ENCODE measurements at regions not wholly inside any gene's neighbourhood (a gene's known extent, or its start where the extent isn't known, plus 50 kb on each side); places are given as distances from the start of the nearest gene placed in this dataset.

DNA sequence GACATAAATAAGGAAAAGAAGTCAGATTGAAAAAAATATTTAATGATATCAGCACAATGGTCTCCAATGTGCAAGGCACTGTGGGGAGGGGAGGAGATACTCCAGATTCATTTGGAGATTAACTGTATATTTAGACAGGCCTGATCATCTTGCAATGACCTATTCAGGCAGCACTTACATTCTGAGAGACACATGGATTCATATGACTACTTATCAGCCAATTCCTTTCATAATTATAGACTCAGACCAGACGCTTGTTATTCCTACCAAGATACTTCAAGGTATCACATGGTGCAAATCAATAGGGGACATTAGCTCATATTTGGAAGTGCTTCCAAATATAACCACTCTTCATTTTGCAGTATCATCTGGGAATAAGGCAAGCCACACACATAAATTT lies 153.5 kb upstream of the TARS1 start:
- DNase-seq (ENCODE audit: low spot score), result no peak

DNA sequence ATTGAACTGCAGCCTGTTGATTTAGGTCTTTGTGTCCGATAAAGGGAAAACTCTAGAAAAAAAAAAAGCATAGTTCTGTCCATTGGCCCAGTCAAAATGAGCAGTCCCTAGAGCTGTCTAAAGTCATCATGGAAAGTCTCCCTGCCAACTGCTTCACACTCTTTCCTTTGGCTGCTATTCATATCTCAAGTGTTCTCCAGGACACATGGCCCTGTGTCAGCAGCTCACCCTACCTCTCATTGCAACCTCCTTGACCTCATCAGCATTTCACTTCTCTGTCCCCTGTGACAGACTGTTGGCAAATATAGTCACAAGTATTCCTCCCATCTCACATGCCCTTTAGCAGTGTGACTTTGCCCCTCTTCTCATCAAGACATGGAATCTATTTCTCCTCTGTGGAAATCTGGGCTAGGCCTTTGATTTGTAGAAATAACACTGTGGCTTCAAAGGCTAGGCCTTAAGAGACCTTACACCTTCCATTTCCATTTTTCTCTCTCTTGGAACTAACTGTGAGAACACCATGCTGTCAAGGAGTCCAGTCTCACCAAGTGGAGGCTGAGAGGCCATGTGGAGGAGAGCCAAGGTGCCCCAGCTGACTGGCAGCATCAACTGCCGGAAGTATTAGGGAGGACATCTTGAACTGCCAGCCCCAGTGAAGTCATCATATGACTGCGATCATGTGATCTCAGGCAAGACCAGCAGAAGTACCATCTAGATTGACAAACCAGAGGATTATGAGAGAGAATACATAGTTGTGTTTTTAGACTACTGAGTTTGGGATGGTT lies 149.4 kb upstream of the TARS1 start:
- DNase-seq (ENCODE audit: low spot score), result no peak

DNA sequence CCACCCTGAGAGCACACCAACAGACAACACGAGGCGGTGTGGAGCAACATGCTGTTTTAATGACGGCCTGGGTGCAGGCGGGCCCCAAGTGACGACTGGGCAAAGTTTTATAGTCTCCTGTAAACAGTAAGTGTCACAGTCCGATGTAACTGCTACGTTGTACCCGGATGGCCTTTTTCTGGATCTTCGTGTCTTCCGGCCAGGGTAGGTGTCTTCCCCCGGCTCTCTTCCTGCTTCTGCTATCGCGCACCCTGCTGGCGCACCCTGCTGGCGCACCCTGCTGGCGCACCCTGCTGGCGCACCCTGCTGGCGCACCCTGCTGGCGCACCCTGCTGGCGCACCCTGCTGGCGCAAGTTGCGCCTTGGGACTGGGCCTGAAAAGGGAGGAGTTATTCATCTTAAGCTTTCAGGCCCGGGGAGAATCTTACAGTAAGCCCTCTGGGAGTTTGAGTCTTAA lies 143.0 kb upstream of the TARS1 start:
- no peak for DNase-seq (ENCODE audit: low spot score)

GRCh38 chr5:33299621-33300208 lies 141.1 kb upstream of the TARS1 start:
- DNase-seq (ENCODE audit: low spot score), result peak; percentile 70

- DNase-seq (ENCODE audit: low spot score), result peak; percentile 45
Measured at GRCh38 chr5:33300209-33300742, 140.5 kb upstream of the TARS1 start.

DNA sequence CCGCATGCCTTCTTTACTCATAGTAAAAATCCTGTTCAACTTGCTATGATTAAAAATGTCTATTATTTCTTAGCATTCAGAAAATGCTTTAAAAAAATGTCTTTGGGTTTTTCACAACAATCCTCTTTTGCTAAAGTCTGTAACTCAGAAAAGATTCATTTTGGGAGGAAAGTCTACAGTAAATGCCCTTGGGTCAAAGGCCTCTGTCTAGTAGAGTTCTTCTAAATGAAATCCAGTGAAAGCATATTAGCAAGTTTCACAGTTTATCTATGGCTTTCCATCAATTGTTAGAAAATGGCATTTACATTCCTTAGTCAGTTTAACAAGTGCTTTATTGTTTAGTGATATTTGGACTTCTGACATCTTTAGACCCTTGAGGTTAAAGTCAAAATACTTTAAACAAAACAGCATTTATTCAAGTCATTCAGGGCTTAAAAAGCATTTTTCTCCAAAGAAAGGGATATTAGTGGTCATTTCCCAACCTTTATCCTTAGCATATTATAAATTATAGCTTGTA lies 137.1 kb upstream of the TARS1 start:
- DNase-seq (ENCODE audit: low spot score), result no peak

DNA sequence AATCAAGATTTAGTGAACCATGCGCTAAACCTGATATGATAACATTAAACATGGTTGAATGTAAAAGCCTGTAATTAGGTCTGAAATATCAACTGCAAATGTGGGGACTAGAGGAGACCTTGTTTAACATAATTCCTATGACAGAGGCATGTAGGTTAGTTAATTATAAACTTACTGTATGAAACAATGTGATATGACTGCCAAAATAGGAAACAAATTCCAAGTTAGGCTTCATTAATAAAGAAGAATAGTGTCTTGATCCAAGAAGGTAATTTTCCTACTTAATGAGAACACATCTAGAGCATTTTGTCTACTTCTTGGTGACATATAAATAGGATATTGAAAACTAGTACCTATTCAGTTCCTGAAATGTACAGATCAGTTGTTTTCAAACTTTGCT lies 136.2 kb upstream of the TARS1 start:
- DNase-seq (ENCODE audit: low spot score), result no peak

DNA sequence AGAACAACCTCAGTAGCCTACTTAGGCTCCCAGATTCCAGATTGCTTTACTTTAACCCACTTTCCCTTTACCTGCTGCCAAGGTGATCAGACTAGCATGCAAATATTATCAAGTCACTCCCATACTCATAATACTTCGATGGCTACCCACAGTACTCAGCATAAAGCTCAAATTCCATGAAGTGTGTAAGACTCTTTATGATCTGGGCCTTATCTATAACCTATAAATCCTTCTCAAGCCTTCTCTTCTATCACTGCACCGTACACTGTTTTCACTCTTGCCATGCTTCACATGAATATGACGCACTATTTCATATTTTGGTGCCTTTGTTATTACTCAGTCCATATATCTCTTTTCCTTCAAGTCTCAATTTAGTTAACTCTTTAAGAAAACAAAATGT lies 135.2 kb upstream of the TARS1 start:
- peak; percentile 55 for DNase-seq (ENCODE audit: low spot score)

DNA sequence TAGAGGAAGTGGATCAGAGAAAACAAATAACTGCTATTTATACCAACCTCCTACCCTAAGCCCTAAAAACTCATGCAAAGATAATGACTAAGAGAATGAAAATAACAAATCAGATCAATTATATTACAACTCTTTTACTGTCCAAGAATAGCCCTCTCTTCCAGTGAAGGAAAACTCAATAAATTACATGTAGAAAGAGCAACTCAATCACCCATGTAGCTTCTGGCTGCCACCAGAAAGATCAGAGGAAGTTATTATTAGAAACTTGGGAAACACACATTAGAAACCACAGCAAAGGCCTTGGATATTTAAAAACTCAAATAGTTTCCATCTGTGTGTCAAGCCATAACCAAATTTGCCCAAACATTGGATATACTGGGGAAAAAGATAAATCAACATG lies 134.0 kb upstream of the TARS1 start:
- peak; percentile 47 for DNase-seq (ENCODE audit: low spot score)

DNA sequence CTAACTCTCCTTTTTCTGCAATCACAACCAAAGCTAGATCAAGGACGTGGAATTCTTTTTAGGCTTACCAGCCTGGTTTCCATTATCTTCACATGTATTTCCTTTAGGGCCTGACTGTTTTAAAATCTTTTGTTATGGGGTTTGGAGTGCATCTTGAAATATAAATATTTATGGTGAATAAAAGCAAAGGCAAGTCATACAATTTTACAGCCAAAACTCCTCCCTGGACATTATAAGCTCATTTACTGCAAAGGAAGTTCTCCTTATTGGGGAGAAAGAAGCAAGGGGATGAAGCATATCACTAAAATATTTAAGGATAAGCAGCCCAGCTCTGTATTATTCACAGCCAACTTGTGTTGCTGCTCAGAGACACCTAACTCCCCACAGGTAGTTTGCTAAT lies 132.2 kb upstream of the TARS1 start:
- peak; percentile 43 for DNase-seq (ENCODE audit: low spot score)

GRCh38 chr5:33309068-33309467 lies 131.7 kb upstream of the TARS1 start:
- peak; percentile 80 for DNase-seq (ENCODE audit: low spot score)

- DNase-seq (ENCODE audit: low spot score), result peak; percentile 78
Measured at GRCh38 chr5:33309536-33310345, 131.0 kb upstream of the TARS1 start.

DNA sequence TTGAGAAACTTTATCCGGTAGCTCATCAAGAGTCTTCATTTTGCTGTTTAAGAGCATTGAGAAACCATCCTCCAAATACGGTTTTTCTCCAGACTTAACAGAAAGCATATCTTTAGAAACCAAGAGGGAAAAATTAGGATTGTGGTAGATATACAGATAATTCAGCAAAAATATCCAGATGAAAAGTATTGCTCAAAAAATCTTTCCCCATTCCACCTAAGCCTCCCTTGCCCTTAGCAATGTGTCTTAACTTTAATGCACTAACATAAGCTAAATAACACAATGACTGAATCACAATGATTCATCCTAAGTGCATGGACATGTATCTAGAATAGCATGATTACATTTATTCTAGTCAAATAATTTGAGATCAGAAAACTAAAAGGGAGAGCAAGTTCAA lies 130.3 kb upstream of the TARS1 start:
- peak; percentile 66 for DNase-seq (ENCODE audit: low spot score)

DNA sequence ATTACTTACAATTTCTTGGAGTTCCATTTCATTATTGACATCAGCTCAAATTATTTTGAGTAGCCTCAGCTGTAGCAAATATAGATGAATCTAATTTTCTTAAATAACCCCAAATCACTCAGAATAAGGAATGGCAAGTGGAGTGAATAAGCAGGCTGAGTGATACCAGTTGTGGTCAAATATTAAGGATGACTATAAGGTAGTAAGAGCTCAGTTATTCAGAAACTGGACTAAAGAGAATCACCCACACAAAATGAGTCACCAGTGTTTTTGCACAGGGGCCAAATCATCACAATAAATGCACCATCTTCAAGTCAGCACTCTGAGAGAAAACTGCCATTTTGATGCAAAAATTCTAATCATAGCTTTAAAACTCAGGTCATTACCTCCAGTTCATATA lies 128.9 kb upstream of the TARS1 start:
- DNase-seq (ENCODE audit: low spot score), result no peak

DNA sequence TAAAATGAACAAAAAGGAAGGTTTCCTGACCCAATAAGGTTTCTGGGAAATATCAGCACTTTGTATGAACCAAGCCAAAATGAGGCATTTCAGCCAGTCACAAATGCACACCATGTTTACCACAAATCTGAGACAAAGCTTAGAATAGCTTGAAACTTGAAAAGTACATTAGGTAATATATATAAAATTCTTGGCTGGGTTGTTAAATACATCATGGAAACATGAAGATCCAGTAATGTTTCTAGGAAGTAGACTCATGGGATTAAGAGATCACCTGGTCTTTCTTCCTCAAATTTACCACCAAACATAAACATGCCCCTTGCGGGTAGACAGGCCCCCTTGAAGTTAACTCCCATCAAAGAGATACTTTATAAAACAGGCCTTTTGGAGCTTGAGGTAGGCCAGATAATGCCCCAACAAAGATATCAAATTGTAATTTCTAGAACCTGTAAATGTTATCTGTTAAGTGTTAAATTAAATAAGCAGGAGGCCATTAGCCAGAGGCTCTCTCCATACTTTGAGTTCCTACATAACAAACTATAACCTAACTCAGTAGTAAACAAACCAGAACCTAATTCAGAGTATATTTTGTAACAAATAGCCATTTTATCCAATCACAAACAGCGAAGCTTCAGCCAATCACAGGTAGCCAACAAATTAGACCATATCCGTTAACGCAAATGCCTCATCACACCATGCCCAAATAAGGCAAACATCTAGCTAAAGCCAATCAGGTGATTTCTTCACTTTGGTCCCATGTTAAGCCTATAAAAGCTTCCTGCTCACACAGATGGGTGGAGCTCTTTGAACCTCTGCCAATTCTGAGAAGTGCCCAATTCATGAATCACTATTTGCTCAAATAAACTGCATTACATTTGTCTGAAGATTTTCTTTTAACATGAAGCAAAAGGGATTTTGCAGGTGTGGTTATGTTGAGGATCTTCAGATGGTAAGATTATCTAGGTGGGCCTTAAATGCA lies 127.9 kb upstream of the TARS1 start:
- no peak for DNase-seq (ENCODE audit: low spot score)

DNA sequence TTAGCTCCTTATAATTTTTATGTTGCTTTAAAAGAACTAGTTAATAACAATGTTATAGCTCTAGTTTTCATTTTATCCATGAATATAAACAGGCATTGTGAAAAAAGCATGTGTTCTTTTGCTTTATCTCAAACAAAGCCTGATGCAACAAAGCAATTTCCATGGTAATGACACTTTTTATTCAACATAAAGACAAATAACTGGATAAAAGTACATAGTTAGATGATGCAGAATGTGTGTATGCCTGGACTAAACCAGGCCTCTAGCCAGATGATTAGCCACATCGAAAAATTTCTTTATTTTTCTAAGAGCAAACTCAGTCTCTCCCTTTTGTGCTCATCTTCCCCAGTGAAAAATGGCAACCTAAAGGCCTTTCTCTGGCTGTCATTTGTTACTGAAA lies 125.6 kb upstream of the TARS1 start:
- DNase-seq (ENCODE audit: low spot score), result no peak

DNA sequence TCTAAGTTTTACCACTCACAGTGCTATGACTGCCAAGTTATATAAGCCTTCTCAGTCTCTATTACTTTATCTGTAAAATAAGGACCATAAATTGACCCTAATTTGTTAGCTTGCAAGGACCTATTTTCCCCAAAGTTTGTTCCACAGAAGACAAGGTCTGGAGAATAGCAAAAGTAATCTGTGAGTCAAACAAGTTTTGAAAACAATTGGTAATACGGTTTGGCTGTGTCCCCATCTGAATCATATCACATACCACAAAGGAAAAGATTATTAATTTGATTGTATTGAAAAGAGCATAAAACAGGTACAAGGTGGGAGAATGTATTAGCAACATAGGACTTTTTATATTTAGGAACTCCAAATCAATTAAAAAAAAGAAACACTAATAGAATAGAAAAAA lies 124.0 kb upstream of the TARS1 start:
- DNase-seq (ENCODE audit: low spot score), result no peak

DNA sequence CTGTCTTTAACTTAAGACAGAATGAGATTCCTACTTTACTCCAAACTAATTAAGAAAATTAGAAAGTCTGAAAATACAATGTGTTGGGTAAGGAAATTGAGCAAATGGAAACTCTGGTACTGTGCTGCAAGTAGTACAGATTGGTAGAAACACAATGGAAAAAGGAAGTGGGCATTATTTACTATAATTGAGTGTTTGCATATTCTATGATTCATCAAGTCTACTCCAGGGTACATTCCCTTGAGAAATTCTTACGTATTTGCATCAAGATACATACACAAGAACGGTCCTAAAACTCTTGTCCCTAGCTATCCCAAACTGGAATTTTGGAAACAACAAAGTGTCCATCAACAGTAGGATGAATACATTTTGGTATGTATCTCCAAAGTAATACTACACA lies 123.5 kb upstream of the TARS1 start:
- DNase-seq (ENCODE audit: low spot score), result no peak

- DNase-seq (ENCODE audit: low spot score), result no peak
Measured at GRCh38 chr5:33319151-33319550, 121.6 kb upstream of the TARS1 start.

DNA sequence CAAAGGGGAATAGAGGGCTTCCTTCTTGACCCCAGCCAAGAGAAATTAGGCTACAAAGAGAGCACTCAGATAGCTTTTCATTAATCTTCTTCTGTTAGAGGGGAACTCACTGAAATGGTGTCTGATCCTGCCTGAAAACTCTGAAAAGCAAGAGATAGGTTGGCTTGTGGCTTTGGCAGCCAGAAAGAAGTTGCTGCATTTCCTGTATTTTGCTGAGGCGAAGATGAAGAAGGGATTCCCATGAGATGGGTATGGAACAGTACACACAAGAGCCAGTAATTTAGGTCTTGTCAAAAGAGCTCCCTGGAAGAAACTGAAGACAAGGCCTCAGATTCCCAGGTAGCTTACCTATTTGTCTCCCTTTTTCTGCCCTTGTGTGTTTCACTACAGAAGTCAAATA lies 120.9 kb upstream of the TARS1 start:
- DNase-seq (ENCODE audit: low spot score), result no peak

DNA sequence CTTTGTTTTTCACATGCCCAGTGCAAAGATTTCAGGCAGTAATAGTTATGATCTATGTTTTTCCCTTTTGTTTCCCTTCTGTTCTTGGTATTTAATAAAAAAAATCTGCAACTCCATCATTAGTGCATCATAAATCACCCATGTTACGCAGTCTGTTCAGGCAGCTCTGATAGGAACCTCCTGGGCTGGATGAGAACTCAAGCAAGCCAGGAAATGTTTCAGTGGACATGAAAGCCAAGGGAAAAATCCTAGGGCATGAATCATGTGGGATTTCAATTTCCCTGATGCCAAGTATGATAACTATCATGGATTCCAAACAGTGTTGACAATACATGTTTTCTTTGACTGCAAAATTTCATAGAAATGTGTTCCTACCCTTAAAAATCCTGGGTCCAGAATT lies 119.7 kb upstream of the TARS1 start:
- peak; percentile 80 for DNase-seq (ENCODE audit: low spot score)

Measured in umbilical cord (tissue), 1 donor.